DOHH2 (cell line): ENCODE measurements at regions not wholly inside any gene's neighbourhood (a gene's known extent, or its start where the extent isn't known, plus 50 kb on each side); places are given as distances from the start of the nearest gene placed in this dataset.

Source experiments
- H3F3A ChIP-seq: fragments of 200-600 bp; sonication (generic), shearing (Covaris generic); 2 replicates; pipeline ENCODE4 v1.6.0; 2016; ENCODE audit warnings: antibody characterized with exemption, mild to moderate bottlenecking; ENCODE audit not compliant: control insufficient read depth, insufficient read depth
- H3K27ac ChIP-seq: fragments of 200-600 bp; sonication (generic); 2 replicates; pipeline ENCODE4 v1.5.1; 2014; ENCODE audit warnings: low read depth, mild to moderate bottlenecking, low read length, moderate library complexity
- H3K27me3 ChIP-seq: fragments of 200-600 bp; sonication (generic); 2 replicates; pipeline ENCODE4 v1.6.1; 2014; ENCODE audit warnings: mild to moderate bottlenecking, low read length, mixed read lengths; ENCODE audit not compliant: control insufficient read depth
- H3K36me3 ChIP-seq: fragments of 200-600 bp; sonication (generic); 2 replicates; pipeline ENCODE4 v1.6.1; 2014; ENCODE audit warnings: mild to moderate bottlenecking, low read length, moderate library complexity, mixed read lengths; ENCODE audit not compliant: control insufficient read depth
- H3K4me1 ChIP-seq: fragments of 200-600 bp; sonication (generic); 2 replicates; pipeline ENCODE4 v1.6.1; 2014; ENCODE audit warnings: mild to moderate bottlenecking, low read length, mixed read lengths; ENCODE audit not compliant: control insufficient read depth
- H3K4me2 ChIP-seq: fragments of 200-600 bp; sonication (generic); 2 replicates; pipeline ENCODE4 v1.6.0; 2014; ENCODE audit warnings: mild to moderate bottlenecking, low read length, moderate library complexity
- H3K4me3 ChIP-seq: fragments of 200-600 bp; sonication (generic); 2 replicates; pipeline ENCODE4 v1.5.1; 2014; ENCODE audit warnings: mild to moderate bottlenecking, low read length, mixed read lengths
- H3K79me2 ChIP-seq: fragments of 200-600 bp; sonication (generic); 2 replicates; pipeline ENCODE4 v1.6.1; 2014; ENCODE audit warnings: mild to moderate bottlenecking, low read length, mixed read lengths; ENCODE audit not compliant: control insufficient read depth
- H3K9me2 ChIP-seq: fragments of 200-600 bp; sonication (generic); replicated peaks from 2 replicates; pipeline ENCODE4 v1.6.1; 2014; ENCODE audit warnings: mild to moderate bottlenecking, low read length, mixed read lengths; ENCODE audit not compliant: control insufficient read depth
- H3K9me3 ChIP-seq: fragments of 200-600 bp; sonication (generic); 2 replicates; pipeline ENCODE4 v1.6.1; 2014; ENCODE audit warnings: antibody characterized with exemption, low read length, mixed read lengths; ENCODE audit not compliant: control insufficient read depth, insufficient read depth
- H4K20me1 ChIP-seq: fragments of 200-600 bp; sonication (generic); 2 replicates; pipeline ENCODE4 v1.6.0; 2014; ENCODE audit warnings: low read depth, mild to moderate bottlenecking, antibody characterized with exemption, low read length, moderate library complexity; ENCODE audit not compliant: control insufficient read depth, insufficient read depth
- CTCF ChIP-seq: fragments of 200-600 bp; sonication (generic); IDR thresholded peaks from one replicate; pipeline ENCODE4 v1.5.1; 2014; ENCODE audit warnings: antibody characterized with exemption, mild to moderate bottlenecking, low read depth, low read length; ENCODE audit not compliant: poor library complexity, severe bottlenecking
- EZH2phosphoT487 ChIP-seq: fragments of 200-600 bp; sonication (generic); IDR thresholded peaks from 2 replicates; pipeline ENCODE4 v1.6.1; 2017; ENCODE audit warnings: borderline replicate concordance, mild to moderate bottlenecking, antibody characterized with exemption, low read length, moderate library complexity, mixed read lengths

DNA sequence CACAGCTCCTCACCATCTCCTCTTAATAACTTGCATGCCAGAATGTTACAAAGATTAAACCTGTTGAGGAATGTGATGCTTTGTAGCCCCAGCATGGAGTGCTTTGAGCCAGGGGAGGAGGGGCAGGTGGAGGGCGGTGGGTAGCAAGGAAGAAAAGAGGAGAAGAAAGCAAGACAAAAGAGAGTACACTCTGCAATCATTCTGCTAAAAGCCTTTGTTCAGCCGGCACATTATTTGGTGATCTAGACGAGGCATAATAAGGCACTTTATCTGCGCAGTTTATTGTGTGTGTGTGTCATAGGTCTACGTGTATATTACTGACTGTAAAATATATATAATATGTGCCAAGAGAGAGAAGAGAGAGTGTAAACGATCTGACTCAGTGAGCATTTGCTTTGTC, 139.1 kb downstream of the SOX9 start:
- TF ChIP-seq EZH2phosphoT487 (no peak), CTCF (no peak)
- no peaks in the 10 kb centered on the region; the same call in 1 of the 2 replicates for H3K9me3 ChIP-seq
- no peaks in the 10 kb centered on the region for H3K4me1 ChIP-seq
- no peak overlapping the region for H3K27ac ChIP-seq
- no peak overlapping the region for H3K4me3 ChIP-seq
- no peaks in the 10 kb centered on the region for H3K79me2 ChIP-seq
- no peaks in the 10 kb centered on the region for H3K9me2 ChIP-seq
- no peaks in the 10 kb centered on the region for H3K27me3 ChIP-seq
- no peak overlapping the region for H3K4me2 ChIP-seq
- no peaks in the 10 kb centered on the region for H3K36me3 ChIP-seq
- H3F3A ChIP-seq, result no peaks in the 10 kb centered on the region
- no peaks in the 10 kb centered on the region for H4K20me1 ChIP-seq

DNA sequence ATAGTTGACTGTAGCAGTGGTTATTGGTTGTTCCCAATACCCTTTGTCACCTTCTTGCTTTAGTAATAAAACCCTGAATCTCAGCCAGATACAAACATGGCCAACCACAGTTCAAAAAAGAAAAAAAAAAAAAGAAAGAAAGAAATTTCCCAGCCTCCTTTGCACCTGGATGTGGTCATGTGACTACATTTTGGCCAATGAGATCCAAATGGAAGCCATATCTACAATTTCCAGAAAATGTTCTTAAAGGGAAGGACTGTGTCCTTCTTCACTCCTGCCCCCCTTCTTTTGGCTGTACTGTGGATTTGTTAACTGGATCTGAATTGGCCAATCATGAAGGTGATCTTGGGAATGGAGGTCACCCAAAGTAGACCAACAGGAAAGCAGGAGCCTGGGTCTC, 141.9 kb downstream of the SOX9 start:
- no peaks in the 10 kb centered on the region; the same call in 1 of the 2 replicates for H3K9me3 ChIP-seq
- no peak overlapping the region for H3K4me2 ChIP-seq
- H3K36me3 ChIP-seq, result no peaks in the 10 kb centered on the region
- H3F3A ChIP-seq, result no peaks in the 10 kb centered on the region
- peaks cover 2% of the 10 kb centered on the region; the same call in 1 of the 2 replicates for H3K27me3 ChIP-seq
- H3K79me2 ChIP-seq, result no peaks in the 10 kb centered on the region
- TF ChIP-seq EZH2phosphoT487 (no peak), CTCF (no peak)
- no peak overlapping the region for H3K4me3 ChIP-seq
- no peaks in the 10 kb centered on the region for H3K9me2 ChIP-seq
- H3K27ac ChIP-seq, result no peak overlapping the region
- no peaks in the 10 kb centered on the region for H4K20me1 ChIP-seq
- no peaks in the 10 kb centered on the region for H3K4me1 ChIP-seq

GRCh38 chr17:72264682-72265405, 144.0 kb downstream of the SOX9 start:
- Histone ChIP-seq H3K4me2 (no peak overlapping the region), H3K4me1 (no peaks in the 10 kb centered on the region), H3K36me3 (no peaks in the 10 kb centered on the region), H3K9me2 (no peaks in the 10 kb centered on the region), H3K27me3 (peaks cover 2% of the 10 kb centered on the region; the same call in 1 of the 2 replicates), H3K4me3 (no peak overlapping the region), H4K20me1 (no peaks in the 10 kb centered on the region), H3K27ac (no peak overlapping the region), H3F3A (no peaks in the 10 kb centered on the region), H3K9me3 (no peaks in the 10 kb centered on the region; the same call in 1 of the 2 replicates), H3K79me2 (no peaks in the 10 kb centered on the region)
- TF ChIP-seq CTCF (no peak), EZH2phosphoT487 (no peak)
